ENCODE measurements at regions not wholly inside any gene's neighbourhood (a gene's known extent, or its start where the extent isn't known, plus 50 kb on each side); places are given as distances from the start of the nearest gene placed in this dataset.
"Not testable (repeated sequence)": the region's sequence is repeated elsewhere in the genome, so short reads cannot be mapped to it uniquely, and the experiment has no call there.

- H3K4me1 ChIP-seq (ENCODE audit: control insufficient read depth in 1 of 2, insufficient read depth in 2 of 2, low read length in 2 of 2); H3K36me3 ChIP-seq (ENCODE audit: control insufficient read depth in 1 of 2, insufficient read depth in 2 of 2, low read length in 1 of 2); H3K27me3 ChIP-seq (ENCODE audit: control insufficient read depth in 1 of 2, insufficient read depth in 2 of 2, low read length in 1 of 2); intact Hi-C loops (cut with DNase I); ATAC-seq (ENCODE audit: low FRiP score); DNase-seq; H3K4me3 ChIP-seq (ENCODE audit: low read length in 2 of 2); H3K9me3 ChIP-seq (ENCODE audit: control insufficient read depth, low read length); H3K27ac ChIP-seq (ENCODE audit: low read depth in 1 of 2, low read length in 2 of 2): not testable (repeated sequence)
- WGBS, 2 donors, result 84 to 90% methylated on average over 9 of the region's 9 CpGs
These were observed 236.9 kb upstream of the DUSP10 start for GRCh38 chr1:221978631-221979334.

GRCh38 chr1:221973787-221974186 is 231.9 kb upstream of the DUSP10 start:
- ATAC-seq (ENCODE audit: low FRiP score); DNase-seq; H3K9me3 ChIP-seq (ENCODE audit: control insufficient read depth, low read length); H3K27ac ChIP-seq (ENCODE audit: low read depth in 1 of 2, low read length in 2 of 2); H3K36me3 ChIP-seq (ENCODE audit: control insufficient read depth in 1 of 2, insufficient read depth in 2 of 2, low read length in 1 of 2); H3K27me3 ChIP-seq (ENCODE audit: control insufficient read depth in 1 of 2, insufficient read depth in 2 of 2, low read length in 1 of 2); intact Hi-C loops (cut with DNase I); H3K4me1 ChIP-seq (ENCODE audit: control insufficient read depth in 1 of 2, insufficient read depth in 2 of 2, low read length in 2 of 2); H3K4me3 ChIP-seq (ENCODE audit: low read length in 2 of 2): not testable (repeated sequence)
- WGBS, 2 donors, result 63 to 66% methylated on average over 3 of the region's 3 CpGs

DNA sequence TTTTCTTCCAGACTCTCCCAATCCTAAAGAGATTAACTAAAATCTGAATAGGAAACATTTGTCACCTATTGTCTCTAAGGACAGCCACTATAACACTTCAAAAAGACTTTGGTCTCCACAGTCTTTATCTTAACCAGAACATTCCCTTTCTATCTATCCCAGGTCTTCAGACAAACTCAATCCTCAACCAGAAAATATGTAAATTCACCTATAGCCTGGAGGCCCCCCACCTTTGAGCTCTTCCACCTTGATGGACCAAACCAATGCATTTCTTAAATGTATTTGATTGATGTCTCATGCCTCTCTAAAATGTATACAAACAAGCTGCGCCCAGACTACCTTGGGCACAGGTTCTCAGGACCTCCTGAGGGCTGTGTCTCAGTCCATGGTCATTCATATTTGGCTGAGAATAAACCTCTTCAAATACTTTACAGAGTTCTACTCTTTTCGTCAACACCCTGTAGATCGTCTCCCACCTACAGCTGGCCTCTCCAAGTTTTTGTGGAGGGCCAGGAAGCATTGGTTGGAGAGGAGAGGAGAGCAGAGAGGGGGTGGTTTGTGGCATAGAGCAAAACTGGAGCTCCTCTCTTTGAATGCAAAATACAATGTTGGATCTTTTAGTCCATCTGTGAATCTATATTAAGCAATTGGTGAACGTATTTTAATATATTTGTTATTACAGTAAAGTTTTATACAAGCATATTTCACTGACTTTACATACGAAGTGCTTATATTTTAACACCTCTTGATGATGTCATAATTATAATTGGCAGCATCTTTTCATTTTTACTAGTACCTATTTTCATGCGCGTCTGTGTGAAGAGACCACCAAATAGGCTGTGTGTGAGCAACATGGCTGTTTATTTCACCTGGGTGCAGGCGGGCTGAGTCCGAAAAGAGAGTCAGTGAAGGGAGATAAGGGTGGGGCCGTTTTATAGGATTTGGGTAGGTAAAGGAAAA is 230.7 kb upstream of the DUSP10 start:
- no peaks in the 10 kb centered on the region for H3K36me3 ChIP-seq (ENCODE audit: control insufficient read depth in 1 of 2, insufficient read depth in 2 of 2, low read length in 1 of 2)
- DNase-seq (no peak), ATAC-seq (ENCODE audit: low FRiP score) (no peak)
- H3K4me3 ChIP-seq (ENCODE audit: low read length in 2 of 2), result no peak overlapping the region
- H3K9me3 ChIP-seq (ENCODE audit: control insufficient read depth, low read length), result no peaks in the 10 kb centered on the region
- no peaks in the 10 kb centered on the region for H3K4me1 ChIP-seq (ENCODE audit: control insufficient read depth in 1 of 2, insufficient read depth in 2 of 2, low read length in 2 of 2)
- WGBS, 2 donors, result 85 to 87% methylated on average over 9 to 10 of the region's 10 CpGs
- intact Hi-C loops (cut with DNase I), result no loop called here
- no peak overlapping the region for H3K27ac ChIP-seq (ENCODE audit: low read depth in 1 of 2, low read length in 2 of 2)
- no peaks in the 10 kb centered on the region for H3K27me3 ChIP-seq (ENCODE audit: control insufficient read depth in 1 of 2, insufficient read depth in 2 of 2, low read length in 1 of 2)

DNA sequence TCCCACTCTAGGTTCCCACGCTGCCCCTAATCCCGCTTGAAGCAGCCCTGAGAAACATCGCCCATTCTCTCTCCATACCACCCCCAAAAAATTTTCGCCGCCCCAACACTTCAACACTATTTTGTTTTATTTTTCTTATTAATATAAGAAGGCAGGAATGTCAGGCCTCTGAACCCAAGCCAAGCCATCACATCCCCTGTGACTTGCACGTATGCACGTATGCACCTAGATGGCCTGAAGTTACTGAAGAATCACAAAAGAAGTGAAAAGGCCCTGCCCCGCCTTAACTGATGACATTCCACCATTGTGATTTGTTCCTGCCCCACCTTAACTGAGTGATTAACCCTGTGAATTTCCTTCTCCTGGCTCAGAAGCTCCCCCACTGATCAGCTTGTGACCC is 229.1 kb upstream of the DUSP10 start:
- H3K27ac ChIP-seq (ENCODE audit: low read depth in 1 of 2, low read length in 2 of 2); intact Hi-C loops (cut with DNase I); H3K36me3 ChIP-seq (ENCODE audit: control insufficient read depth in 1 of 2, insufficient read depth in 2 of 2, low read length in 1 of 2); H3K9me3 ChIP-seq (ENCODE audit: control insufficient read depth, low read length); H3K4me1 ChIP-seq (ENCODE audit: control insufficient read depth in 1 of 2, insufficient read depth in 2 of 2, low read length in 2 of 2); DNase-seq; ATAC-seq (ENCODE audit: low FRiP score); H3K27me3 ChIP-seq (ENCODE audit: control insufficient read depth in 1 of 2, insufficient read depth in 2 of 2, low read length in 1 of 2); H3K4me3 ChIP-seq (ENCODE audit: low read length in 2 of 2): not testable (repeated sequence)
- 87 to 92% methylated on average over 8 of the region's 8 CpGs for WGBS, 2 donors

- DNase-seq; H3K4me3 ChIP-seq (ENCODE audit: low read length in 2 of 2); H3K4me1 ChIP-seq (ENCODE audit: control insufficient read depth in 1 of 2, insufficient read depth in 2 of 2, low read length in 2 of 2); intact Hi-C loops (cut with DNase I); H3K9me3 ChIP-seq (ENCODE audit: control insufficient read depth, low read length); H3K36me3 ChIP-seq (ENCODE audit: control insufficient read depth in 1 of 2, insufficient read depth in 2 of 2, low read length in 1 of 2); ATAC-seq (ENCODE audit: low FRiP score); H3K27ac ChIP-seq (ENCODE audit: low read depth in 1 of 2, low read length in 2 of 2); H3K27me3 ChIP-seq (ENCODE audit: control insufficient read depth in 1 of 2, insufficient read depth in 2 of 2, low read length in 1 of 2): not testable (repeated sequence)
- 92 to 93% methylated on average over 5 to 6 of the region's 6 CpGs for WGBS, 2 donors
These were observed 227.5 kb upstream of the DUSP10 start for GRCh38 chr1:221969298-221969858.

DNA sequence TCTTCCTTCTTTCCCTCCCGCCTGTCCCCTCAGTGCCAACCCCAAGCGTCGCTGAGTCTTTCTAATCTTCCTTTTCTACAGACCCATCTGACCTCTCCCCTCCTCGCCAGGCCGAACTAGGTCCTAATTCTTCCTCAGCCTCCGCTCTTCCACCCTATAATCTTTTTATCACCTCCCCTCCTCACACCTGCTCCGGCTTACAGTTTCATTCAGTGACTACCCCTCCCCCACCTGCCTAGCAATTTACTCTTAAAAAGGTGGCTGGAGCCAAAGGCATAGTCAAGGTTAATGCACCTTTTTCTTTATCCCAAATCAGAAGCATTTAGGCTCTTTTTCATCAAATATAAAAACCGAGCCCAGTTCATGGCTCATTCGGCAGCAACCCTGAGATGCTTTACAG is 225.6 kb upstream of the DUSP10 start:
- H3K9me3 ChIP-seq (ENCODE audit: control insufficient read depth, low read length); H3K4me3 ChIP-seq (ENCODE audit: low read length in 2 of 2); H3K4me1 ChIP-seq (ENCODE audit: control insufficient read depth in 1 of 2, insufficient read depth in 2 of 2, low read length in 2 of 2); H3K27ac ChIP-seq (ENCODE audit: low read depth in 1 of 2, low read length in 2 of 2); H3K27me3 ChIP-seq (ENCODE audit: control insufficient read depth in 1 of 2, insufficient read depth in 2 of 2, low read length in 1 of 2); ATAC-seq (ENCODE audit: low FRiP score); DNase-seq; H3K36me3 ChIP-seq (ENCODE audit: control insufficient read depth in 1 of 2, insufficient read depth in 2 of 2, low read length in 1 of 2): not testable (repeated sequence)
- intact Hi-C loops (cut with DNase I), result loop anchor here in 1 of 2 donors (1.0 kb wide), 1 partner anchor 22 kb away; no protein-coding TSS in a partner anchor
- WGBS, 2 donors, result 81 to 90% methylated on average over 7 to 9 of the region's 9 CpGs

DNA sequence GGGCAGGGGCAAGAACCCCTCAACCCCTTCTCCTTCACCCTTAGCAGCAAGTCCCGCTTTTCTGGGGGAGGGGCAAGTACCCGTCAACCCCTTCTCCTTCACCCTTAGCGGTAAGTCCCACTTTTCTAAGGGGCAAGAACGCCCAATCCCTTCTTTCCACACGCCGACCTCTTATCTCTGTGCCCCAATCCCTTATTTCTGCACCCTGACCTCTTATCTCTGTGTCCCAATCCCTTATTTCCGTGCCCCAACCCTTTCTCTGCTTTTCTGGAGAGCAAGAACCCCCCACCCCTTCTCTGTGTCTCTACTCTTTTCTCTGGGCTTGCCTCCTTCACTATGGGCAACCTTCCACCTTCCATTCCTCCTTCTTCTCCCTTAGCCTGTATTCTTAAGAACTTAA is 225.0 kb upstream of the DUSP10 start:
- 80 to 93% methylated on average over 7 of the region's 7 CpGs for WGBS, 2 donors
- DNase-seq; H3K27ac ChIP-seq (ENCODE audit: low read depth in 1 of 2, low read length in 2 of 2); H3K4me1 ChIP-seq (ENCODE audit: control insufficient read depth in 1 of 2, insufficient read depth in 2 of 2, low read length in 2 of 2); ATAC-seq (ENCODE audit: low FRiP score); H3K9me3 ChIP-seq (ENCODE audit: control insufficient read depth, low read length); H3K36me3 ChIP-seq (ENCODE audit: control insufficient read depth in 1 of 2, insufficient read depth in 2 of 2, low read length in 1 of 2); H3K27me3 ChIP-seq (ENCODE audit: control insufficient read depth in 1 of 2, insufficient read depth in 2 of 2, low read length in 1 of 2); H3K4me3 ChIP-seq (ENCODE audit: low read length in 2 of 2): not testable (repeated sequence)
- intact Hi-C loops (cut with DNase I), result loop anchor here in 1 of 2 donors (1.0 kb wide), 1 partner anchor 22 kb away; no protein-coding TSS in a partner anchor

GRCh38 chr1:221965891-221966290 is 224.0 kb upstream of the DUSP10 start:
- H3K27me3 ChIP-seq (ENCODE audit: control insufficient read depth in 1 of 2, insufficient read depth in 2 of 2, low read length in 1 of 2); intact Hi-C loops (cut with DNase I); H3K36me3 ChIP-seq (ENCODE audit: control insufficient read depth in 1 of 2, insufficient read depth in 2 of 2, low read length in 1 of 2); H3K4me3 ChIP-seq (ENCODE audit: low read length in 2 of 2); H3K9me3 ChIP-seq (ENCODE audit: control insufficient read depth, low read length); H3K4me1 ChIP-seq (ENCODE audit: control insufficient read depth in 1 of 2, insufficient read depth in 2 of 2, low read length in 2 of 2); H3K27ac ChIP-seq (ENCODE audit: low read depth in 1 of 2, low read length in 2 of 2); DNase-seq; ATAC-seq (ENCODE audit: low FRiP score): not testable (repeated sequence)
- WGBS, 2 donors, result 86 to 89% methylated on average over 6 of the region's 6 CpGs
